ENCODE measurements at regions not wholly inside any gene's neighbourhood (a gene's known extent, or its start where the extent isn't known, plus 50 kb on each side); places are given as distances from the start of the nearest gene placed in this dataset.

DNA sequence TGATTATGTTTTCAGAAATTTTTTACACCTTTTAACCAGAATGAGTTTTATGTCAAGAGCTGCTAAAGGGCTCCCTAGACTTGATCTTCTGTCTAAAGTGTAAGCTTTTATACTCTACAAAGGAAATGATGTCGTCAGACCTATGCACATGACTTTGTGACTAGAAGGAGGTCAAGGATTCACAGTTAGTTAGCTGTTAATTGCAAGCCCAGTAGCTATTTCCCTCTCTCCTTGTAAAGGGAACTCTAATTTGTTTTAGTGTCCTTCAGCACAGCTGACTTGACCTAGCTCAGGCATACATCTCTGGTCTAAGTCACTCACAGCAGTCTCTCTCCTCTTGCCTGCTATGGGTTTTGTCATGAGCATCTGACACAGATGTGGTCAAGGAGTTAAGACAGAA lies 173.5 kb upstream of the NREP start:
- TF ChIP-seq, protein P1, sequence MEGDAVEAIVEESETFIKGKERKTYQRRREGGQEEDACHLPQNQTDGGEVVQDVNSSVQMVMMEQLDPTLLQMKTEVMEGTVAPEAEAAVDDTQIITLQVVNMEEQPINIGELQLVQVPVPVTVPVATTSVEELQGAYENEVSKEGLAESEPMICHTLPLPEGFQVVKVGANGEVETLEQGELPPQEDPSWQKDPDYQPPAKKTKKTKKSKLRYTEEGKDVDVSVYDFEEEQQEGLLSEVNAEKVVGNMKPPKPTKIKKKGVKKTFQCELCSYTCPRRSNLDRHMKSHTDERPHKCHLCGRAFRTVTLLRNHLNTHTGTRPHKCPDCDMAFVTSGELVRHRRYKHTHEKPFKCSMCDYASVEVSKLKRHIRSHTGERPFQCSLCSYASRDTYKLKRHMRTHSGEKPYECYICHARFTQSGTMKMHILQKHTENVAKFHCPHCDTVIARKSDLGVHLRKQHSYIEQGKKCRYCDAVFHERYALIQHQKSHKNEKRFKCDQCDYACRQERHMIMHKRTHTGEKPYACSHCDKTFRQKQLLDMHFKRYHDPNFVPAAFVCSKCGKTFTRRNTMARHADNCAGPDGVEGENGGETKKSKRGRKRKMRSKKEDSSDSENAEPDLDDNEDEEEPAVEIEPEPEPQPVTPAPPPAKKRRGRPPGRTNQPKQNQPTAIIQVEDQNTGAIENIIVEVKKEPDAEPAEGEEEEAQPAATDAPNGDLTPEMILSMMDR (IDR thresholded peaks at IDR 0.05), result no peak
- TF ChIP-seq POLR2AphosphoS5 (IDR thresholded peaks at IDR 0.05) (no peak), POLR2A (IDR thresholded peaks at IDR 0.05; ENCODE audit: low read depth) (no peak)
